Endodermal cell (in vitro differentiated cells): ENCODE measurements at regions not wholly inside any gene's neighbourhood (a gene's known extent, or its start where the extent isn't known, plus 50 kb on each side); places are given as distances from the start of the nearest gene placed in this dataset.
A peak's percentile ranks its signal among the peaks of the same experiment; 100 is the strongest.

Experiments used
- DNase-seq: peaks from one replicate; pipeline ENCODE4 v3.0.0-alpha.2; 2017
- H3K27ac ChIP-seq: 2 replicates; pipeline ENCODE4 v1.5.1; 2013; ENCODE audit warnings: mild to moderate bottlenecking, low read depth, low read length, moderate library complexity
- H3K27me3 ChIP-seq: 2 replicates; pipeline ENCODE4 v1.6.1; 2013; ENCODE audit warnings: mild to moderate bottlenecking, low read length, moderate library complexity; ENCODE audit not compliant: insufficient read depth, control insufficient read depth, poor library complexity, severe bottlenecking
- H3K36me3 ChIP-seq: 2 replicates; pipeline ENCODE4 v1.7.0; 2013; ENCODE audit warnings: mild to moderate bottlenecking, low read length, moderate library complexity; ENCODE audit not compliant: control insufficient read depth, insufficient read depth
- H3K4me1 ChIP-seq: one replicate; pipeline ENCODE4 v1.7.0; 2013; ENCODE audit warnings: low read length; ENCODE audit not compliant: control insufficient read depth, insufficient read depth
- H3K4me3 ChIP-seq: 2 replicates; pipeline ENCODE4 v1.5.1; 2013; ENCODE audit warnings: mild to moderate bottlenecking, low read length, moderate library complexity
- H3K9ac ChIP-seq: 2 replicates; pipeline ENCODE4 v1.6.1; 2013; ENCODE audit warnings: mild to moderate bottlenecking, low read length, moderate library complexity; ENCODE audit not compliant: poor library complexity, severe bottlenecking; ENCODE audit errors: extremely low read depth
- H3K9me3 ChIP-seq: 2 replicates; pipeline ENCODE4 v1.6.1; 2013; ENCODE audit warnings: mild to moderate bottlenecking, low read length, moderate library complexity; ENCODE audit not compliant: control insufficient read depth
- H3K27ac Mint-ChIP-seq: 2 replicates; pipeline ENCODE4 v1.8.0; 2020; ENCODE audit warnings: mixed read lengths
- H3K27me3 Mint-ChIP-seq: 2 replicates; pipeline ENCODE4 v1.8.0; 2021; ENCODE audit warnings: mild to moderate bottlenecking, mixed read lengths; ENCODE audit not compliant: insufficient read depth
- H3K36me3 Mint-ChIP-seq: 2 replicates; pipeline ENCODE4 v1.8.0; 2020; ENCODE audit warnings: low read depth, mixed read lengths
- H3K4me1 Mint-ChIP-seq: 2 replicates; pipeline ENCODE4 v1.8.0; 2020; ENCODE audit warnings: mixed read lengths
- H3K4me3 Mint-ChIP-seq: 2 replicates; pipeline ENCODE4 v1.8.0; 2020; ENCODE audit warnings: mild to moderate bottlenecking, moderate library complexity, mixed read lengths
- H3K9me3 Mint-ChIP-seq: 2 replicates; pipeline ENCODE4 v1.8.0; 2020; ENCODE audit warnings: mild to moderate bottlenecking, mixed read lengths
- CTCF ChIP-seq: fragments of 200-600 bp; sonication (generic); conservative IDR thresholded peaks from 2 replicates; pipeline ENCODE4 v1.5.0; 2021; ENCODE audit warnings: antibody characterized with exemption, mild to moderate bottlenecking
- WGBS, 2 experiments: methylation state at CpG; one replicate each; pipeline versions ENCODE4 v1.1.5 to v1.1.7; 2013; ENCODE audit warnings: missing lambda C conversion rate in 2 of 2, mixed read lengths in 1 of 2; ENCODE audit not compliant: insufficient coverage in 1 of 2, insufficient read length in 1 of 2; 5-methylcytosine and 5-hydroxymethylcytosine counted together

DNA sequence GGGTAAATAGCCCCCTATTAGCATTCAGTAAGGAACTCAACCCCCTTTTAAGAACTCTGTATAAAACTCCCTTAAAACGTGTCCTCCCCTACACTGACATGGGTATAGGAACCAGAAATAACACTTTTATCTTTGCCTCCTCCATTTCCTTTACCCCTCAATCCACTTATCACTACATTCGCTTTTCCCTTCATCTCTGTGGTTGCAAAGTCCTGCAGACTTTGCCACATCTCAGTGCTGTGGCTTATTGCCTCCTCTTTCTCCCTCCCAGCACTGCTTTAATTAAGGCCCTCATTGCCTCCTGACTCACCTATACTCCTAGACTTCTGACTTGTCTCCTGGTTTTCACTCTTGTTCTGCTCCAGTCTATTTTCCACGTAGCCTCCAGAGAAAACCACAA lies 94.3 kb upstream of the GADL1 start:
- WGBS, 2 experiments: 75 to 95% methylated on average over 2 to 3 of the region's 3 CpGs
- Histone ChIP-seq H3K4me1 (peaks cover 14% of the 10 kb centered on the region), H3K9ac (peak overlapping the region; percentile 45), H3K9me3 (no peaks in the 10 kb centered on the region), H3K27me3 (no peaks in the 10 kb centered on the region), H3K27ac (peak overlapping the region; percentile 18), H3K36me3 (no peaks in the 10 kb centered on the region), H3K4me3 (peak overlapping the region; percentile 6)
- Mint-ChIP-seq H3K4me3 (peak overlapping the region; percentile 3), H3K9me3 (peaks cover 4% of the 10 kb centered on the region), H3K27me3 (no peaks in the 10 kb centered on the region), H3K27ac (peak overlapping the region; percentile 74), H3K36me3 (no peaks in the 10 kb centered on the region), H3K4me1 (peaks cover 53% of the 10 kb centered on the region)
- no peak for TF ChIP-seq CTCF
- DNase-seq: no peak

- no peaks in the 10 kb centered on the region for H3K27me3 ChIP-seq
- peak overlapping the region; percentile 45 for H3K9ac ChIP-seq
- H3K9me3 ChIP-seq: peaks cover 2% of the 10 kb centered on the region
- H3K36me3 ChIP-seq: no peaks in the 10 kb centered on the region
- Mint-ChIP-seq H3K36me3 (no peaks in the 10 kb centered on the region), H3K27me3 (no peaks in the 10 kb centered on the region), H3K4me1 (peaks cover 47% of the 10 kb centered on the region), H3K27ac (peak overlapping the region; percentile 74), H3K9me3 (peaks cover 5% of the 10 kb centered on the region), H3K4me3 (peak overlapping the region; percentile 3)
- no peak for DNase-seq
- no peak overlapping the region for H3K4me3 ChIP-seq
- TF ChIP-seq CTCF: no peak
- H3K4me1 ChIP-seq: peaks cover 12% of the 10 kb centered on the region
- peak overlapping the region; percentile 18 for H3K27ac ChIP-seq
- 70 to 93% methylated on average over 1 to 2 of the region's 2 CpGs for WGBS, 2 experiments
Measured at GRCh38 chr3:30989276-30990030, 95.0 kb upstream of the GADL1 start.

- no peak overlapping the region for H3K4me3 ChIP-seq
- H3K9ac ChIP-seq: no peak overlapping the region
- H3K4me1 ChIP-seq: peaks cover 9% of the 10 kb centered on the region
- H3K9me3 Mint-ChIP-seq: peaks cover 12% of the 10 kb centered on the region
- no peak overlapping the region for H3K27ac ChIP-seq
- H3K27me3 ChIP-seq: no peaks in the 10 kb centered on the region
- TF ChIP-seq CTCF: no peak
- H3K27me3 Mint-ChIP-seq: no peaks in the 10 kb centered on the region
- H3K4me3 Mint-ChIP-seq: no peak overlapping the region
- peaks cover 10% of the 10 kb centered on the region for H3K9me3 ChIP-seq
- peaks cover 18% of the 10 kb centered on the region for H3K4me1 Mint-ChIP-seq
- no peaks in the 10 kb centered on the region for H3K36me3 Mint-ChIP-seq
- no peak overlapping the region for H3K27ac Mint-ChIP-seq
- no peaks in the 10 kb centered on the region for H3K36me3 ChIP-seq
- DNase-seq: peak; percentile 73
- 53 to 59% methylated on average over 2 of the region's 2 CpGs for WGBS, 2 experiments
Measured at GRCh38 chr3:30996467-30996866, 102.0 kb upstream of the GADL1 start.
